ENCODE measurements at regions not wholly inside any gene's neighbourhood (a gene's known extent, or its start where the extent isn't known, plus 50 kb on each side); places are given as distances from the start of the nearest gene placed in this dataset.

- DNase-seq: no peak
These were observed 360.0 kb upstream of the PROK2 start for GRCh38 chr3:72144773-72145505.

GRCh38 chr3:72143966-72144717 is 359.2 kb upstream of the PROK2 start:
- DNase-seq: no peak

GRCh38 chr3:72143322-72143721 is 358.4 kb upstream of the PROK2 start:
- no peak for DNase-seq

- DNase-seq: no peak
These were observed 357.1 kb upstream of the PROK2 start for GRCh38 chr3:72142028-72142427.

GRCh38 chr3:72141264-72141663 is 356.3 kb upstream of the PROK2 start:
- no peak for DNase-seq

GRCh38 chr3:72139316-72139715 is 354.4 kb upstream of the PROK2 start:
- DNase-seq: no peak

- DNase-seq: no peak
These were observed 353.2 kb upstream of the PROK2 start for GRCh38 chr3:72137865-72138861.

GRCh38 chr3:72135636-72136035 is 350.7 kb upstream of the PROK2 start:
- DNase-seq: no peak

GRCh38 chr3:72134989-72135451 is 350.1 kb upstream of the PROK2 start:
- no peak for DNase-seq

- no peak for DNase-seq
These were observed 348.5 kb upstream of the PROK2 start for GRCh38 chr3:72133329-72134011.

GRCh38 chr3:72131899-72132298 is 347.0 kb upstream of the PROK2 start:
- DNase-seq: no peak

- DNase-seq: no peak
These were observed 345.6 kb upstream of the PROK2 start for GRCh38 chr3:72130565-72130964.

- no peak for DNase-seq
These were observed 344.6 kb upstream of the PROK2 start for GRCh38 chr3:72129501-72130094.

GRCh38 chr3:72128921-72129320 is 344.0 kb upstream of the PROK2 start:
- no peak for DNase-seq

- no peak for DNase-seq
These were observed 342.9 kb upstream of the PROK2 start for GRCh38 chr3:72127844-72128243.

GRCh38 chr3:72127224-72127612 is 342.3 kb upstream of the PROK2 start:
- no peak for DNase-seq

GRCh38 chr3:72126441-72127223 is 341.7 kb upstream of the PROK2 start:
- DNase-seq: no peak

- DNase-seq: peak; percentile 69
These were observed 339.0 kb upstream of the PROK2 start for GRCh38 chr3:72123908-72124441.

GRCh38 chr3:72120806-72121778 is 336.1 kb upstream of the PROK2 start:
- DNase-seq: no peak

GRCh38 chr3:72120039-72120438 is 335.1 kb upstream of the PROK2 start:
- no peak for DNase-seq
